Ectodermal cell (in vitro differentiated cells): ENCODE measurements at regions not wholly inside any gene's neighbourhood (a gene's known extent, or its start where the extent isn't known, plus 50 kb on each side); places are given as distances from the start of the nearest gene placed in this dataset.

ENCODE experiments used
- H3K27ac ChIP-seq: 2 replicates; pipeline ENCODE4 v1.7.0; 2013; ENCODE audit warnings: mild to moderate bottlenecking, low read depth, low read length; ENCODE audit not compliant: insufficient read depth, poor library complexity, severe bottlenecking
- H3K27me3 ChIP-seq: 2 replicates; pipeline ENCODE4 v1.7.0; 2013; ENCODE audit warnings: mild to moderate bottlenecking, low read length; ENCODE audit not compliant: insufficient read depth, control insufficient read depth, poor library complexity, severe bottlenecking
- H3K36me3 ChIP-seq: one replicate; pipeline ENCODE4 v1.7.0; 2013; ENCODE audit warnings: low read length; ENCODE audit not compliant: control insufficient read depth, insufficient read depth
- H3K4me1 ChIP-seq: one replicate; pipeline ENCODE4 v1.7.0; 2013; ENCODE audit warnings: low read length; ENCODE audit not compliant: control insufficient read depth, insufficient read depth
- H3K4me3 ChIP-seq: 2 replicates; pipeline ENCODE4 v1.7.0; 2013; ENCODE audit warnings: low read depth, low read length, control low read depth; ENCODE audit not compliant: insufficient read depth
- H3K9me3 ChIP-seq: 2 replicates; pipeline ENCODE4 v1.7.0; 2013; ENCODE audit warnings: mild to moderate bottlenecking, low read length, moderate library complexity; ENCODE audit not compliant: control insufficient read depth
- WGBS, 2 experiments: methylation state at CpG; one replicate each; pipeline ENCODE4 v1.1.7; 2013; ENCODE audit warnings: missing lambda C conversion rate in 2 of 2; 5-methylcytosine and 5-hydroxymethylcytosine counted together

DNA sequence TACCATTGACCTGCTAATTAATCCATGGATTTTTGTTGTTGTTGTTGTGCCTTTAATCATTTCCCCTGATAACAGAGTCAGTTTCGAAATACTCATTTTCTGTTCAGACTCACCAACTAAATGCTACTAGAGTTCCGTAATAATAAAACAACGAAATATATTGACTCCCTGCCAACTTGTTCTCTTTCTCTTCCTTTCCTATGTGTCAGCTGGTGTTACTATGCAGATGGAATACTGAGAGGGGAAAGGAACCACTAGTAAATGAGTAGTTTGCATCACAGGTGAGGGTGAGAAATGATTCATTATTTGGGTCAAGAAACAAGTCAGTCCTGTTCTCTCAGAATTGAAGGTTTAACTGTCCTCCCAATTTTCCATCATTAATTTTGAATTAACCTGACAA is 1027.3 kb downstream of the TUSC7 start:
- Histone ChIP-seq H3K27ac (no peak overlapping the region), H3K36me3 (no peaks in the 10 kb centered on the region), H3K27me3 (no peaks in the 10 kb centered on the region), H3K4me1 (no peaks in the 10 kb centered on the region), H3K4me3 (no peak overlapping the region), H3K9me3 (no peaks in the 10 kb centered on the region)
- WGBS, 2 experiments: 88 to 96% methylated on average over 3 of the region's 3 CpGs

DNA sequence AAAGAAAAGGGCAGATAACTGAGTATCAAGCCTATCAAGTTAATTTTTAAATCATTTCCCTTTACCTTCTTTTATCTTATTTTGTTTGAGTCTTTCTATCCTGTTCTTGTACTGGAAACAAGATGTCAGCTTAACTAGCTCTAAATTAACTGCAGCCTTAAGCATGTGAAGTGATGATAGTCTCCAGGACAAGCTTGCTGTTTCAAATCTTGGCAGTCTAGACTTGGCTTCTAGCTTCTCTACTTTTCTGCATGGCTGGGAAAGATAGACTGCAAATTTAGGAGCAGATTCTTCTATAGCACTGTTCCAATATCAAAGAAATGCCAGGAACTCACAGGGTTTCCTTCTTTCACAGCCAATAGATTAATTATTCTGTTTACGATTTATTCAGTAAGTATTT is 1034.4 kb downstream of the TUSC7 start:
- Histone ChIP-seq H3K27ac (no peak overlapping the region), H3K36me3 (no peaks in the 10 kb centered on the region), H3K9me3 (no peaks in the 10 kb centered on the region), H3K4me1 (no peaks in the 10 kb centered on the region), H3K4me3 (no peak overlapping the region), H3K27me3 (no peaks in the 10 kb centered on the region)
- WGBS, 2 experiments: no CpG with 5 or more reads among the region's 1 CpG

DNA sequence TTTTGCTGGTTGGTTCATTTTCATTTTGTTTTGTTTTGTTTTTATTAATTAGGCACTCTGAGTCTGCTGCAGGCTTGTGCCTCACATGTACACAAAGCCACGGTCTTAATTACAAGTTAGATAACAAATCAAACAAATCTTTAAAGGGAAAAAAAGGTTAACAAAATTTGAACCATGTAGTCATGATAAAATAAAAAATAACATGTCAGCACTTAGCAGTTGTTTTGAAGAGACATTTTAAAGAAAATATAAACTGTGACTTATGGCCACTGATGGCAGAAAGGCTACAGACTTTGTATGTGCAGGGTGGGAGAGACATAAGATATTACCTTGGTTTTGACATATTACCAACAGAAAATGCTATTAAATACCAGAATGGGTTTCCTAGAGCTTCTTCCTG is 1035.4 kb downstream of the TUSC7 start:
- Histone ChIP-seq H3K36me3 (no peaks in the 10 kb centered on the region), H3K4me1 (no peaks in the 10 kb centered on the region), H3K27ac (no peak overlapping the region), H3K9me3 (no peaks in the 10 kb centered on the region), H3K27me3 (no peaks in the 10 kb centered on the region), H3K4me3 (no peak overlapping the region)
- 100% methylated on average over 1 of the region's 1 CpG; no CpG with 5 or more reads in 1 of the 2 experiments for WGBS, 2 experiments

DNA sequence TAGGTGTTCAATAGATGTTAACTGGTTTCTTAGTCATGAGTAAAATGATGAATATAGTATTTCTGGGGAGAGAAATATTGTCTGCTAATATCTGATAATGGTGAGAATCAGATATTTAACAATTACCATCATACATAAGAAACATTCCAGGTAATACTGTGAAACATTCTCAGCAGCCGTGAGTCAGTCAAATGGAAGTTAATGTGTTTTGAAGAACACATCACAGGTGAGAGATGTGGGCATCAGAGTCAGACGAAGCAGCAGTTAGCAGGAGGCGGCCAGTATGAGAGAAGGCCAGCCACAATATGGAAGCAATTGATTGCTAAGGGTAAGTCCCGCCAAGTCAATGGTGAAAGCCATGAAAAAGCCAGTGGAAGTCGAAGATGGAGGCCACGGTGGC is 1035.9 kb downstream of the TUSC7 start:
- no peaks in the 10 kb centered on the region for H3K9me3 ChIP-seq
- no peak overlapping the region for H3K27ac ChIP-seq
- no peaks in the 10 kb centered on the region for H3K36me3 ChIP-seq
- no peaks in the 10 kb centered on the region for H3K4me1 ChIP-seq
- H3K27me3 ChIP-seq: no peaks in the 10 kb centered on the region
- WGBS, 2 experiments: 85 to 87% methylated on average over 6 of the region's 6 CpGs
- no peak overlapping the region for H3K4me3 ChIP-seq

DNA sequence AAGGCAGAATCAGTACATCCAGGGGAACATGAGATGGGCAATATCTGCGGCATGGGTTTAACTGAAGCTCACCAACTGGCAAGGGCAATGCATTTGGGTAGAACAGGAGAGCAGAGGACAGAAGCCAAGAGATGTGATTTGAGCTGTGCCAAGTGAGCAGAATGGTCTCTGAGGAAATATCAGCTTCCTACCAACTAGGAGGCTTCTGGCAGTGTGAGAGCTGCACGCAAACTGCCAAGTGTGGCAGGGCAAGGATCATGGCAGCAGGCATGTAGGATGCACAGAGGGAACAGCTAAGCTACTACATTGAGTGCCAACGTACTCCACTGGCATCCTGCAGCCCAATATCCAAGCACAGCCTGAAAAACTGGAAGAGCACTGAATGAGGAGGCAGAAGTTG is 1036.5 kb downstream of the TUSC7 start:
- Histone ChIP-seq H3K27me3 (no peaks in the 10 kb centered on the region), H3K4me1 (peaks cover 4% of the 10 kb centered on the region), H3K9me3 (no peaks in the 10 kb centered on the region), H3K36me3 (no peaks in the 10 kb centered on the region), H3K27ac (no peak overlapping the region), H3K4me3 (no peak overlapping the region)
- 82 to 87% methylated on average over 3 of the region's 3 CpGs for WGBS, 2 experiments

DNA sequence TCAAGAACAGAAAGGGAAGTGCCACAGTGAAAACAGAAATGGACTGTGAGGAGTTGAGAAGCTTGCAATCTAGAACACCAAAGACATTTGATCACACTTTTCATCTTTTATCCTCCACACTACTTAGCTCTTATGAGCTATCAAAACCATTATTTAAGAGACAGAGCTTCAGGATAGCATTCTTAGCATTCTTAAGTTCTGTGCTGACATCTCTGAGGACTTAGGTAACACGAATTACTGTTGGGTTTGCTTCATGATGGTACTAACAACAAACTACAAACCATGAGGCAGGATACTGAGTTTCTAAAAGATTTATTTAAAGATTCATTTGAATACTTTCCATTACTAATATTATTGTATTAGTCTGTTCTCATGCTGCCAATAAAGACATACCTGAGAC is 1038.6 kb downstream of the TUSC7 start:
- no peak overlapping the region for H3K27ac ChIP-seq
- 100% methylated on average over 1 of the region's 1 CpG for WGBS, 2 experiments
- no peaks in the 10 kb centered on the region for H3K27me3 ChIP-seq
- H3K36me3 ChIP-seq: no peaks in the 10 kb centered on the region
- no peak overlapping the region for H3K4me3 ChIP-seq
- H3K4me1 ChIP-seq: peaks cover 6% of the 10 kb centered on the region
- H3K9me3 ChIP-seq: no peaks in the 10 kb centered on the region

DNA sequence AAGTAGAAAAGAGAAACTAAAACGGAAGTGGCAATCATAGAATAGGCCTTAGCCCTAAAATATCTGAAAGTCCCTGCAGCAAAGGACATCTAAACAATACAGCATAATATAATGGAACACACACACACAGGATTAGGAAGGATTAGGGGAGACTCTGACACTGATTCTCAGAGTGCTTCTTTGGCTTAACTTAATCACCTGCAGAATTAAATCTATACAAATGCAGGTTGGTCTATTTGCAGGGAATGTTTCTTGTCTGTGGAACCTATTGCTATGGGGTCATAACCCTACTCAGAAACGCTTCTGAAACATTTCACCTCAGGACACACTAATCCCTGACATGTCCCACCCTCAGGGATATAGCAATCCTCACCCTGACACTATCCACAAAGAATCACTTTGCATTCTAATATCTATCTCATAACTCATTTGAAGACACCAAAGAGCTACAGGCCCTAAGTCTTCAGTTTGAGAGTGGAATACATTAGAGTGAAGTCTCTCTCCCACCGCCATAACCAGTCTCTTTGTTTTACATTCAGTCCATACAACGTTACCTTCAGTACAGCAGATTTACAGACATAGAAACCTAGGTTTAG is 1041.2 kb downstream of the TUSC7 start:
- no peaks in the 10 kb centered on the region for H3K27me3 ChIP-seq
- H3K4me1 ChIP-seq: peaks cover 6% of the 10 kb centered on the region
- H3K4me3 ChIP-seq: no peak overlapping the region
- 84 to 90% methylated on average over 4 of the region's 4 CpGs for WGBS, 2 experiments
- H3K36me3 ChIP-seq: no peaks in the 10 kb centered on the region
- no peaks in the 10 kb centered on the region for H3K9me3 ChIP-seq
- H3K27ac ChIP-seq: no peak overlapping the region

DNA sequence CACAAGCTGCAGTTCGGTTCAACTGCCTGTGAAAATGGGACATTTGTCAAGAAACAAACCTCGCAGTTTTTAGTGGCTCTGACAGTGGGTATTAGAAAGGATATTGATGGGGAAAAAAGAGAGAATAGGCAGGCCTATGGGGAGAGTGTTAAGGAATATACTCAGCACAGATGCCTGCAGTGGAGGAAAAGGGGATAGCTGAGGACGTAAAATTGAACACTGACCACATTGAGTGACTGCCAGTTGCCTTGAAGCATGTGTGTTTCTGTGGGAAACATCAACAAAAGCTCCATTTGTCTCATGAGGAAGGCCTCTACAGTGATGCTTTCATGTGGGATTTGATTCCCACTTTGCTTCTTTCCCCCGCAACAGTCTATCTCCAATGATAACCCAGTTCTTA is 1042.1 kb downstream of the TUSC7 start:
- H3K27me3 ChIP-seq: no peaks in the 10 kb centered on the region
- peaks cover 6% of the 10 kb centered on the region for H3K4me1 ChIP-seq
- H3K27ac ChIP-seq: no peak overlapping the region
- no peaks in the 10 kb centered on the region for H3K9me3 ChIP-seq
- 90 to 96% methylated on average over 4 of the region's 4 CpGs for WGBS, 2 experiments
- H3K4me3 ChIP-seq: no peak overlapping the region
- no peaks in the 10 kb centered on the region for H3K36me3 ChIP-seq

DNA sequence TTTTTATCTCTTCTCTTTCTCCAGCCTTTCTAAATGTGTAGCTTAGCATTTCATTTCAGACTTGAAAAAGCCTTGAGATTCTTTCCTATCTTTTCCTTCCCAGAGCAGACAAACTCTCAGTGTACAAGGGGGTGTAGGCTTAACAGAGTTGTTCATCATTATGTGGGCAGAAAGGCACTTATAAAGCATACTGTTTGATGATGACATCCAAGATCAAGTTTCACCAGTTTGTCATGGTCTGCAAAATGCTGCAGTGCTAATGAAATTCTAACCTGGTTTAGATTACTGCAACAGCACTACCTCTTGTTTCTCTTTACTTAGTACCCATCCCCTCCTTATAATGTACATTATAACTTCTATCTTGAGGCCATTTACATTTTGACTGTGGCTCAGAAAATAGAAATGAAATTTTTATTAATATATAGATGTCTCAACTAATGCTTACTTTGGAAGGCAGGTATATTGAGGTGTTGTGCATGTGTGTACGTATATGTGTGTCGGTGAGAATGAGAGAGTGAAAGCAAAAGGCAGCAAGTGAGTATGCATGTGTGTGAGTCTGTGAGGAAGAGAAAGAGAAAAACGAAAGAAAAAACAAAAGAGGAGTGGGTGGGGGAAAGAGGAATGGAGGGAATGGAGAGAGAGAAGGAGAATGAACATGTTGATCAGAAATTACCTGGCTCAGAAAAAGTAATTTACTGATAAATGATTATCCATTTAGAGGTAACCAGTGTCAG is 1043.6 kb downstream of the TUSC7 start:
- Histone ChIP-seq H3K4me1 (peaks cover 6% of the 10 kb centered on the region), H3K27ac (no peak overlapping the region), H3K36me3 (no peaks in the 10 kb centered on the region), H3K4me3 (no peak overlapping the region), H3K27me3 (no peaks in the 10 kb centered on the region), H3K9me3 (no peaks in the 10 kb centered on the region)
- 93% methylated on average over 3 of the region's 3 CpGs for WGBS, 2 experiments

DNA sequence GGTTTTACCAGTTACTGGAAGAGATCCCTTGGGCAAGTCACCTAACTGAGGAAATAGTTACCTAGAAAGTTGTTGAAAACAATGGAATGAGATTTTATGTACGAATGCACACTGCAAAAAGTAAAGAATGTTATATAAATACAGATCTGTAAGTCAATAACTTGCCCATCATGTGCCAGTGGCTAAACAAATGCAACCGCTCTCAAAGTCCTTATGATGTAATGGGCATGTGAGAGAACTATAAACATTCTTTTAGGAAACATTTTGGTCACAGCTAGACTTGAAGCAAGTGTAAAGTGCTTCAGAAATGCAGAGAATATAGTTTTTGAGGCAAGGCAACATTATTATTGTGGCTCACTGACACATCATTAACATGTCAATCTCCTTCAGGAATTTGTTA is 1044.5 kb downstream of the TUSC7 start:
- no peaks in the 10 kb centered on the region for H3K36me3 ChIP-seq

More for the DNA sequence above, 1044.5 kb downstream of the TUSC7 start:
- Histone ChIP-seq H3K9me3 (no peaks in the 10 kb centered on the region), H3K4me1 (peaks cover 8% of the 10 kb centered on the region), H3K27ac (no peak overlapping the region), H3K4me3 (no peak overlapping the region), H3K27me3 (no peaks in the 10 kb centered on the region)
- WGBS, 2 experiments: 90 to 100% methylated on average over 2 of the region's 2 CpGs
